GM13977 (cell line): ENCODE measurements at regions not wholly inside any gene's neighbourhood (a gene's known extent, or its start where the extent isn't known, plus 50 kb on each side); places are given as distances from the start of the nearest gene placed in this dataset.

Source experiments
- DNase-seq: peaks from one replicate; pipeline ENCODE4 v3.0.0; 2012; ENCODE audit warnings: low spot score
- in situ Hi-C: fragments of 300-500 bp; cut with MboI; formaldehyde crosslinking; loops from one replicate; pipeline ENCODE4 v1.12.0; 2022; ENCODE audit warnings: low sequenced_read_pairs, low pct_unique_long_range_greater_than_20kb, mixed read lengths, inconsistent platforms; ENCODE audit not compliant: unreplicated experiment
- TF ChIP-seq, protein P1 (sequence below): IDR thresholded peaks from 2 replicates; pipeline ENCODE4 v1.5.1; 2012; ENCODE audit warnings: mild to moderate bottlenecking, control low read depth; ENCODE audit not compliant: insufficient read depth; ENCODE audit errors: extremely low read depth, missing control alignments

- in situ Hi-C loops: no loop called here
- no peak for DNase-seq
- TF ChIP-seq, protein P1, sequence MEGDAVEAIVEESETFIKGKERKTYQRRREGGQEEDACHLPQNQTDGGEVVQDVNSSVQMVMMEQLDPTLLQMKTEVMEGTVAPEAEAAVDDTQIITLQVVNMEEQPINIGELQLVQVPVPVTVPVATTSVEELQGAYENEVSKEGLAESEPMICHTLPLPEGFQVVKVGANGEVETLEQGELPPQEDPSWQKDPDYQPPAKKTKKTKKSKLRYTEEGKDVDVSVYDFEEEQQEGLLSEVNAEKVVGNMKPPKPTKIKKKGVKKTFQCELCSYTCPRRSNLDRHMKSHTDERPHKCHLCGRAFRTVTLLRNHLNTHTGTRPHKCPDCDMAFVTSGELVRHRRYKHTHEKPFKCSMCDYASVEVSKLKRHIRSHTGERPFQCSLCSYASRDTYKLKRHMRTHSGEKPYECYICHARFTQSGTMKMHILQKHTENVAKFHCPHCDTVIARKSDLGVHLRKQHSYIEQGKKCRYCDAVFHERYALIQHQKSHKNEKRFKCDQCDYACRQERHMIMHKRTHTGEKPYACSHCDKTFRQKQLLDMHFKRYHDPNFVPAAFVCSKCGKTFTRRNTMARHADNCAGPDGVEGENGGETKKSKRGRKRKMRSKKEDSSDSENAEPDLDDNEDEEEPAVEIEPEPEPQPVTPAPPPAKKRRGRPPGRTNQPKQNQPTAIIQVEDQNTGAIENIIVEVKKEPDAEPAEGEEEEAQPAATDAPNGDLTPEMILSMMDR: no peak
These were observed 122.6 kb upstream of the EPHA3 start for GRCh38 chr3:88984832-88985231.

GRCh38 chr3:88985491-88985890, 121.9 kb upstream of the EPHA3 start:
- TF ChIP-seq, protein P1: no peak
- no peak for DNase-seq
- in situ Hi-C loops: no loop called here

GRCh38 chr3:88986834-88987233, 120.6 kb upstream of the EPHA3 start:
- in situ Hi-C loops: no loop called here
- DNase-seq: no peak
- TF ChIP-seq, protein P1: no peak

- TF ChIP-seq, protein P1: no peak
- no peak for DNase-seq
These were observed 119.6 kb upstream of the EPHA3 start for GRCh38 chr3:88987776-88988175.

GRCh38 chr3:88988906-88989305, 118.5 kb upstream of the EPHA3 start:
- in situ Hi-C loops: no loop called here
- DNase-seq: no peak
- TF ChIP-seq, protein P1: no peak

More at GRCh38 chr3:88987776-88988175, 119.6 kb upstream of the EPHA3 start:
- in situ Hi-C loops: no loop called here

DNA sequence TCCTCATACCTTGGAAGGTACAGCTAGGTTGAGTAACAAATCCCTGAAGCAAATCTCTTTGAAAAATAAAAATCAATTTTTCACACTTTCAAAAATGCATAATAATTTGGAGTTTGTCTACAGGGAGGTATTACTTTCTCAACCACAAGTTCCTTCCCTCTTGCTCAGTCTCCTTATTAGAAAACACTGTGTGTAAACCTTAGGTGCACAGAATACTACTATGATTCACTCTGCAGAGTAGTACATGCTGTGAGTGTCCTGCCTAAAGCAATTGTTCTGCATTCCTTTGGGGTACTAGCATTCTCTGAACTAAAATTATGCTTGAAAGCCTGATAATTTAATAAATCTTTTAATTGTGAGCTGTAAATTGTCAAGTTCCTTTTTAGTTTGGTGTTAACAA, 115.9 kb upstream of the EPHA3 start:
- in situ Hi-C loops: no loop called here
- TF ChIP-seq, protein P1: no peak
- DNase-seq: no peak

- in situ Hi-C loops: no loop called here
- TF ChIP-seq, protein P1: no peak
These were observed 110.7 kb upstream of the EPHA3 start for GRCh38 chr3:88996691-88997090.

More at GRCh38 chr3:88996691-88997090, 110.7 kb upstream of the EPHA3 start:
- no peak for DNase-seq
